HG02623 (cell line): ENCODE measurements at regions not wholly inside any gene's neighbourhood (a gene's known extent, or its start where the extent isn't known, plus 50 kb on each side); places are given as distances from the start of the nearest gene placed in this dataset.
"Not testable (repeated sequence)": the region's sequence is repeated elsewhere in the genome, so short reads cannot be mapped to it uniquely, and the experiment has no call there.

Experiments used
- ATAC-seq: cut with Tn5 transposase; IDR thresholded peaks from one replicate; pipeline ENCODE4 v1.9.1; 2021; ENCODE audit warnings: moderate library complexity; ENCODE audit not compliant: unreplicated experiment

DNA sequence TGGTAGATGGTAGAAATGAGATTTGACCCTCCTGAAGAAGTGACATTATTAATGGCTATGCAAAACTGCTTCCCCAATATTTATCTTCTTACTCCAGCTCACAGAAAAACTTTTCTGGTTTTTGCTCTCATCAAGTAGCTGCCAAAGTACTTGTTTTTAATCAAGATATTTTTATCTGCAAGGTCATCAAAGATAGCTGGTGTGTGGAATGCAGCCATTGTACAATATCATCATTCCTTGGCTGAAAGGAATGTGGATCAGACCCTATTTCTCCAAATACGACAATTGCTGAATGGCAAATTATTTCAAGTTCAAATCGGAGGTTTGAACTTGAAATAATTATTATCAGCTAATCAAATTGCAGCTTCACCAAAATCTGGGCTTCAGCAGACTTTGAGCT, 126.9 kb upstream of the SLC7A14 start:
- ATAC-seq = no peak

DNA sequence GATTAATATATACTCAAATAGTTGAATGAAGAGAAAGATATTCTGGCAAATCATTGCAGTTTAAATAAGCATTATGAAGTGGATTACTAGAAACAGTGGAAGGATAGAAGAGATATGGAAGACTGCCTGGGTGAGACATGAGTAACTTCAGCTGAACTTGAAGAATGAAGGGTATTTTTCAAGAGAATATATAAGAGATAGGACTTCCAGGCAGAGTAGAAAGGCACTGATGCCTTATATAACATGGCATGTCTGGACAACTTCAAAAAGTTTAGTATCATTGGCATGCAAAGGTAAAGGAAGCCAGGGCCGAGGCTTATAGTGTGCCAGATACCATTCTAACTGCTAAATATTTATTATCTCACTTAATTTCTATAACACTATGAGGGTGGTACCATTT, 126.5 kb upstream of the SLC7A14 start:
- no peak for ATAC-seq

DNA sequence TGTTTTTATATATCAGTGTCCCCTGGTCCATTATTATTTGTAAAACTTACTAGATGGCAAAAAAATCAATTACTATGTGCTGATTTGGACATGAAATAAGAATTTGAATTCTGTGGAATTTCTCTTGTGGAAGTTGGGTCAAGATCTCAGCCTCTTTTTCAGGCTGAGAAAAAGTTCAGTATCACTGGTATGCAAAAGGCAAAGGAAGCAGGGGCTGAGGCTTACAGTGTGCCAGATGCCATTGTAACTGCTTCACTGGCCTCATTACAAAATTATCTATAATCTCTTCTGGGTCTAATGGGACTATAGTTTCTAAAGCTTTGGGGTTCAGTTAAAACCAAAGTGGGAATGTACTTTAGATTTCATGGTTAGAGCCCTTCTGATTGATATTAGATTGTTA, 125.9 kb upstream of the SLC7A14 start:
- ATAC-seq = no peak

DNA sequence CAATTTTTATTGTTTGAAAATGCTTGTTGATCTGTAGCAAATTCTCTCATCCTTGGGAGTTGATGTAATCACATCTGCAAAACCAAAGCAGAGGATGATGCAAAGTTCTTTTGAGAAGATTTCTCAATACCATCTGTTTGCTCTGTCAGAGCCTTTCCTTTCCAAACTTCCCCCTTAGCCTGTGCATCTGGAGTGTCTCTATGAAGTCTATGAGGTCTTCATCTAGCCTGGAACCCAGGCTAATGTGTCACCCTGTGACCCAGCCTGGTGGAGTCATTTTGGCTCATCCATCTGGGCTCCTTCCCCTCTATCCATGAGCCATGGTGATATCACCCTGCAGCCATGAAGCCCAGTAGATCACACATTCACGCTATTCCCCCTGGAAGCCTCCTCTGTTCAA, 123.2 kb upstream of the SLC7A14 start:
- no peak for ATAC-seq

DNA sequence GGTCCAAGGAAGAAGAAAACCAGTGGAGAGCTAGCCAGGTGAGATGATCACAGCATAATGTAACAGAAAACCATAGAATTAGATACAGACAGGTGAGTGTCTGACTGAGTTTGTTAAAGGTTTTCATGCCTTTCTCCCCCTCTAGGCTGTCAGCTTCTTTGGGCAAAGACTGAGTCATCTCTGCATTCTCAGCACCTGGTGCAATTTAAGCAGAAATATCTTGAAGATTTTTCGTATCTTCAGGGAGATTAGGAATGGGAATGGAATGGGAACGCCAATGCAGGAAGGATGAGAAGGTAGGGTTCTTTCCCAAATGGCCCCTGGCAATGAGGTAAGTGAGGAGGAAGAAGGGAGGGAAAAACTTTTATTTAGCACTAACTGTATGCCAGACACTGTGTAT, 122.0 kb upstream of the SLC7A14 start:
- ATAC-seq = no peak

DNA sequence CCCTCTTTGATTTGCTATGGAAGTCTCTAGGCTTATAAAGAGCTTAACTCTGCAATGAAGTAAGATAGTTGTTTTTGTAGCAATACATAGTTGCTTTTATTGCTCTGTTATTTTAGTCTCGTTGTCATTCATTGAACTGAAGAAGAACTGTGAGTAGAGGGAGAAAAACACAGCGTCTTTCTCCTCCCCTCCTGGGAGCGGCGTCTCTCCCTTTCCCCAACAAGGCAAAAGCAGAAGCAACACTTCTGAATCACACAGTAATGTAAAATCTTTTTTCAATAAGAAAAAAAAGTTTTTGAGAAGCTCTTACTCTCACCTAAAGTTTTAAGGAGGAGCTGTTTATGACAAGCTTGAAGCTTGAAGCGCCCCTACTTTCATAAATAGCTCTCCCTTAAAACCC, 119.3 kb upstream of the SLC7A14 start:
- no peak for ATAC-seq

DNA sequence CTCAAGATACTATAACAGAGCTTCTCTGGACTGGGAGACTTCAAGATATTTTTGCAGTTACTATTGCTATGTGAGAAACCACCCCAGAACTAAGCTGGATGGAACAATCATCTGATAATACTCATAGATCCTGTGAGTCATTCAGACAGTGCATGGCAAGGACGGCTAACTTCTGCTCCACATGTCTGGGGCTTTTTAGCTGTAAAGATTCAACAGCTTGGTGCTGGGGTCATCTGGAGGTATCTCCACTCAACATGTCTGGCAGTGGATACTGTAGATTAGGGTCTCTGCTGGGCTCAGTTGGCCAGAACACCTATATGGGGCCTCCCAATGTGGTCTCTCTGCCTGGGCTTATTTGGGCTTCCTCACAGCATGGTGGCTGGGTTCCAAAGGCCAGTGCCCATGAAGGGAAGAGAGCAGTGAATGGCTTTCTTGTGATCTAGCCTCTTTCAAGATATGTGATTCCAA, 117.3 kb upstream of the SLC7A14 start:
- ATAC-seq = no peak

DNA sequence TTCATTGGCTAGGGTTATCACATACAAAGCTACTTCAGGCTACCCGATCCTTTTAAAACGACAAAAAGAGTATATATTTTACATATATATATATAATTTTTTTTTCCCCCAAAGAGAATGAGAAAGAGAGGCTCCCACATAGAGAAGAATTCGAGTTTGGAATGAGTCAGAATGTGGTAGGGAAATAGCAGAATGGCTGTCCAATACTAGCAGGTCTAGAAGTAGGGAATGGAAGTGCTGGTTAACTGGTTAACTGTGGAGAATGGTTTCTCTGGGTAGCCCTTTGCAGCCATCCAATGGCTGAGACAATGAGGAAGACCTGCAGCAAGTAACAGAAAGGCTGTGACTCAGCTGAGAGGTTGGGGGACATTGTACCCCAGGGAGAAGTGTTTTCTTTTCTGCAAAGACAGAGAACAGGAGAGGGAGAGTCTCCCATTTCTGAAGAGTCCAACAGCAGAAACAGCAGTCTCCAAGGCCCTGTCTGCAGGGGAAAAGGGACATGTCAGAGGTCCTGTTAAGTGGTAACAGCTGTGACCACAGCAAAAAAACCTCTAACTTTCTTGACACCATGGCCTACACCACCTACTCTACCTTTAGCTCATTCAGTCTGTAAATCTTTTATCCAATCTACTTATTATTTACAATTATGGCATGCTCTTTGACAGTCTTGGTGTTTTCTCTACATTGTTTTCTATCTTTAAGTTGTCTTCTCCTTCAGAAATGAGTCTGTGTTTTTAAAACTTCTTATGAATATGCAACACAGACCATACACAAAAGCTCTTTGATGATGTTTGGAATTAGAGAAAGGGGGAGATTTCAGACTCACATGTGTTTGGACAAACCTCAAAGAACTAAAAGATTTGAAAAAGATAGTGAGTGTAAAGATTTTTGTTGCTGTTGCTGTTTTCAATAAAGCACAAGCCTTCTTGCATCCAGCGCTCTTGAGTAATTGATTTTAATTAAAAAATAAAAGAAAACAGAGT, 116.1 kb upstream of the SLC7A14 start:
- ATAC-seq = no peak

DNA sequence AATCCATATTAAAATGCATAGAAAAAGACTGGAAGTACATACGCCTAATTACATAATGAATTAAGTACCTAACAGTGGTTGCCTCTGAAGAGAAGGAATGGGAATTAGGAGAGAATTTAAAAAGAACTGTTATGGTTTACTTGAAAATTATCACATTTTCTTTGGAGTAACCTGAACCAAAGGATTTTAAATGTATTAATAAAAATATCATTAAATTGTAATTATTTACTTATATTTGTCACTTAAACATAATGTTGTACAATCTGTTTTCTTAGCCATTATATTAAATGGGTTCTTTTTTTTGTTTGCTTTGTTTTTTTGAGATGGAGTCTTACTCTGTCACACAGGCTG, 114.2 kb upstream of the SLC7A14 start:
- no peak for ATAC-seq

DNA sequence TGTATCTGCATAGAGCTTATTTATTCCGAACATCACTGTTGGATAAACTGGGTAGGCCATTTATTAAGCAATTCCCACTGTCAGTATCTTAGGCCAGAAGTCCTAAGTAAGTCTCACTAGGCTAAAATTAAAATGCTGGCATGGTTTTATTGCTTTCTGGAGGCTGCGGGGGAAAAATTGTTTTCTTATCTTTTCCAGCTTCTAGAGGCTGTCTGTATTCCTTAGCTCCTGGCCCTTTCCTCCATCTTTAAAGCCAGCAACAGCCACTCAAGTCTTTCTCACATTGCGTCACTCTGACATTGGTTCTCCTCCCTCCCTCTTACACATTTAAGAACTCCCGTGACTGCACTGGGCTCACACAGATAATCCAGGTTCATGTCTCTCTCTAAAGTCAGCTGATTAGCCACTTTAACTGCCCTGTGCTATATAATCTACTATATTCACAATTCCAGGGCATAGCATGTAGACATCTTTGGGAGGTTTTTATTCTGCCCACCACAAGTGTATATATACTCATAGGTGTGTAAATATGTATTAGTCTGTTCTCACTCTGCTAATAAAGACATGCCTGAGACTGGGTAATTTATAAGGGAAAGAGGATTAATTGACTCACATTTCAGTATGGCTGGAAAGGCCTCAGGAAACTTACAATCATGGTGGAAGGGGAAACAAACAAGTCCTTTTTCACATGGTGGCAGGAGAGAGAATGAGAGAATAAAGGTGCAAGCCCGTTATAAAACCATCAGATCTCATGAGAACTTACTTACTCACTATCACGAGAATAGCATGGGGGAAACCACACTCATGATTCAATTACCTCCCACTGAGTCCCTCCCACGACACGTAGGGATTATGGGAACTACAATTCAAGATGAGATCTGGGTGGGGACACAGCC, 113.5 kb upstream of the SLC7A14 start:
- ATAC-seq = no peak

DNA sequence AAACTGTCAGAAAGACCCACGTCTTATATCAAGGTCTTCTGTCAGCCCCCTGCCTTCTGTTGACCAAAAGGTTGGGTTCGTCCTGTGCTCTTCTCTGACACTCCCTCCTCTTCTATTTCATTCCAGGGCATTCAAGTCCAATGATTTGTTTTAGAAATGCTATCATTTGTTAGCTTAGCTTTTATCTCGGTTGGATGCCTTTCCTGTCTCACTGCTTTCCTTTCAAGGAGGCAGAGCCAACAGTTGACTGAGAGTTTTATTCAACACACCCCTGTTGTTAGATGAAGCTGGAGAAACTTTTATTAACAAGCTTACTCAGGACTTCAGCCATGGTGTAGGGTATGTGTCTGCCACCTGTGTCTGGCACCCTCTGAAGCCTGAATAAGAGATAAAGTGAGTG, 112.0 kb upstream of the SLC7A14 start:
- no peak for ATAC-seq

DNA sequence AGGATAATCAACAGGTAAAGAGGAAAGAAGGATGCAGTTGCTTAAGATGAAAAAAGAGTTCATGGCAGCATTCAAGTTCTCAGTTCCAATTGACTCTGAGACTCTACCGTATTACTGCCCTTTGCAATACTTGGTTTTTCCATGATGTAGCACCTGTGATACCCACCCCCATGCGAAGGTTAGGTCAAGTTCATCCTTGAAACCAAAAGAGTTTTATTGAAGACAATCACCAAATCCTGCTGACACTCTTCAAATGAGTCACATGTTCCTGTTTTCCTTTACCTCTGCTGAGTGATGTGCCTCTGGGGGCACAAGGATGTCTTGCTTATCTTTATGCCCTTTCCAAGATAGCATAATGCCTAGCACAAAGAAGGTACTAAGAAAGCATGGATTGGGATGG, 111.3 kb upstream of the SLC7A14 start:
- ATAC-seq = no peak

DNA sequence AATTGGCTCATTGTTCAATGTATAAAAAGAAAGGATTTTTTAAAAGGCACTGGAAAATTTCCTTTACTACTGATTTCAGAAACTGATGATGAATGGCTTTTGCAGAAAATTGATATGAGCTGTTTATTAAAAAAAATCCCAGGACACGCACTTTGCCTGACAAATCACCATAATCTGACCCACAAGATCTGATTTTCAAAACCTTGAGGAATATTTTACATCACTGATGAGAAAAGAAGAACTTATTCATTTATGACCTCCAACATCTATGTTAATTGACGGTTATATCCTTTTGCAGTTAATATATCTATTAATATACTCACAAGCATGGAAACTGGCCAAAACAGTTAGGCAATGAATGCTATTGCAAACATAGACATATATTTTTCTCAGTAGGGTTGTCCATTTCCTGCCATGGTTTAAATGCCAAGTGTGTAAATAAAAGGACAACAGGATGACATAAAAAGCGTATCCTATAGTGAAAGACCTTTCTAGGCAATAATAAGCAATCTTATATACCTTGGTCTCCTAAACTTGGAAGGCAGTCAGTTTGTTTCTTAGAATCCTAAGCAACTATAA, 109.7 kb upstream of the SLC7A14 start:
- ATAC-seq = no peak

DNA sequence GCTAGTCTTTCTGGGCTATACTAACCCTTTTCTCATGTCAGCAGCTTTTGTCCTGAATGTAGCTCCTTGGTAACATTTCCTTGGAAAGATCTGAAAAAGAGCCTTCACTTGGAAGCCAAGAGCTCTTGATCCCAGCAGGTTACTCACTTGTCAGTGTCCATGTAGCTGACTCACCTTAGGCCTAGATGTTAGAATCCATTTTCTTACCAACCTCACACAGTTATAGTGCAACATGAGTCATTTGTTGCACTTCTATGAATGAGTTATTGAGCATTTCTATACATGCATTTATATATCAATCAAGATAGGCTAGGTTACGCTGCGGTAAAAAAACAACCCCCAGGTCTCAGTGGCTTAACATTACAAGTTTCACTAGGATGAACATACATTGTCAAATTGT, 106.8 kb upstream of the SLC7A14 start:
- ATAC-seq = no peak

DNA sequence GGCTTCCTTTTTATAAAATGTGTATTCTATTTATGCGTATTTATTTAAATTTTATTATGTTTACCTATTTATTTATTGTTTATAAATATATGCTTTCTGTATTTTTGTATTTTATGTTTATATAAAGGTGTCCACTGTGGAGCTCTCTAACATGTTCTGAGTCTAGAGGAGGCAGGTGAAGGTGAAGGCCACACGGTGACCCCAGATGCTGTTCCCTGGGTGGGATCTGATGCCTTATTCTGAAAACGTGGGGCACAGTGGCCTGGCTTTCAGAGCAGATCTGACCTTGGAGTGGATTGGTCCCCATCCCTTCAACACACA, 104.7 kb upstream of the SLC7A14 start:
- ATAC-seq = no peak

DNA sequence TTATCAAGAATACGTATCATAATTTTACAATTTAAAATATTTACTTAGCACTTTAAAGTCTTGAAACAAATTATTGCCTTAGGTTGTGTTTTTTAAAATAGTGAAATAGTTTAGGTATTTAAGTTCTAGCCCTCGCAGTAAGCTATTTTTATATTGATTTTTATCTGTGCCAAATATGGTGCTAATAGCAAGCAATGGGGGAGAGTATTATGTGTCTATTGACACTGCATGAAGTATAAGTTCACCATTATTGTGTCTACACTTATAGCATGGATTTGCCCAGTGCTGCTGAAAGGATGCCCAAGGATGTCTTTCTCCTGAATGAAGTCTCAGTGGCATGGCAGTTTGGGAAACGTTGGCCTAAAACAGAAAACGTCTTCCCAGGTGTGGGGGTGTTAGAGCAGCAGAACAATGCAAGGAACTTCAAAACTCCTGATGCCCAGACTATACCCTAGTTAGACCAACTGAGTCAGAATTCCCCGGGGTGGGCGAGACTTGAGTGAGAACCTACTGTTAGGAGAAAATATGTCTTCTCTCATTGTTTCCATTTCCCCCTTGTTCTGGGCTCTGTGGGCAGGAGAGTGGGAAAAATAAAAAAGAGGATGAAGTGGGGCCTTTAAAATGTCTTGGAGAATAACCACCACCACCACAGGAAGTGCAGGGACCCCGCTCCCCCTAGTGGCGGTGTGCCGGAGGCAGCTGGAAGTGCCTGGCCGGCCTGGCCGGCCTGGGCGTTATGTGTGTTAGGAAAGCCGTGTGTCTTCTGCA, 104.2 kb upstream of the SLC7A14 start:
- ATAC-seq = no peak

DNA sequence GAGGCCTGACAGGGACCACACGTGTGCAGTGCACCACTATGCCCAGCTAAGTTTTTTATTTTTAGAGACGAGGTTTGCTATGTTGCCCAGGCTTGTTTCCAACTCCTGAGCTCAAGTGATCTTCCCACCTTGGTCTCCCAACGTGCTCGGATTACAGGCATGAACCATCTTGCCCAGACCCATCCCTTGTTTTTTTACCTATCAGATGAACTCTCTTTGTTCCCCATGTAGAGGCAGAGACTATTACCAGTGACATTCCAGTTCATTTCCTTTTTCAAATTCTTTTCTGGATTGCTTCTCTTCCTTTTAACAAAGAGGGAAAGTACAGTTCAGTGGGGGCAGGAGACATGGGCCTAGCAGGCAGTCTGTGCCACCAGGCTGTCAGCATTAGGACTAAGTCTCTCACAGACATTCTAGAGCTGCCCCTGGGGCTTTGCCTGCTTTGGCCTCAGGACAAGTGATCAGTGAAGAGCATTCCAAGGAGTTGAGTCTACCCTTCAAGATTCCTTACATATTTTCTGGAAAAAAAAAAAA, 103.5 kb upstream of the SLC7A14 start:
- no peak for ATAC-seq

DNA sequence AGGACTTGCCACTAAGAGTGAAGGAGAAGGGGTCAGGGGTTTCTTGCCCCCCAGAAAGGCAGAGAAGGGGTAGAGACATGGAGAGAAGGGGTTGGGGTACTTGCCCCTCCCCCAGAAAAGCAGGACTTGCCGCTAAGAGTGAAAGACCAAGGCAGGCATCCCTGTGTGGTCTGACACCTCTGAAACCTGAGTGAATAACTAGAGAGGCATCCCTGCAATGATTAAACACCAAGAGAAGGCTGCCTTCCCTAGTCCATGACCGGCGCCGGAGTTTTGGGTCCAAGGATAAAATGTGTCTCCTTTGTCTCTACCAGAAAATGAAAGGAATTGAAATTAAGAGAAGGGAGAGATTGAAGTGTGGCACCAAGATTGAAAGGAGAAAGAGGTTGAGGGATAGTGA, 102.3 kb upstream of the SLC7A14 start:
- not testable (repeated sequence) for ATAC-seq

DNA sequence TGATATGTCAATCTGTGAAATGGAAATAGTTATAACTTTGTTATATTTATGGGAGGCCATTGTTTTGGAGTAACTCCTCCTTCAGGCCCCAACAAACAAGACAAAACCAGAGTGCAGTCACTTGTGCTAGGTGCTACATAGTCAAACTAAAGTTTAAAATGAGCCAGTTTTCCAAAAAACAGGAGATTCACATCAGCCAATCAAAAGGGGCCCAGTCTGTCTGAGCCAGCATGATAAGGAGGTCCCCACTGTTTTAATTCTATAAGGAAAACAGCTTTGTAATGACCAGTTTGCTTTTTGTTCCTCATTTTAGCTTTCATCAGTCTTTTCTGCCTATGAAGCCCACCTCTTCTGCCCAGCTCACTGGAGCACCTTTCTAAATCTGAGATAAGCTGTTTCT, 94.7 kb upstream of the SLC7A14 start:
- no peak for ATAC-seq

DNA sequence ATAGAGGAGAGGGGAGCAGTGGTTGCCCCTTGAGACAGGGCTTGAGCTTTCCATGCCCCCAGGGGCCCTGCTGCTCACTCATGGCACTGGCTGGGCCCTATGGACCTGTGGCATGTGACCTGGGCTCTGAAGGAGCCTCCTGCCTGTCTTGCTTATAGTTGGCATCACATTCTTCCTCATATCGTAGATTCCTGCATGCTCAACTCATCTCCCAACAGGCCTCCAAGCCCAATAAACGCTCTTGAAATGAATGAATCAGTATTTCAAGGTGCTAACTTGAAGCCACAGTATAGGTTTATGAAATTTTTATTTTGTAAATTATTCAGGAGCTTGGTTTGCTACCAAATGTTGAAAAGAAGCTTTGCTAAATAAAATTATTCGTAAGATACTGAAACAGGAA, 93.3 kb upstream of the SLC7A14 start:
- ATAC-seq = no peak

DNA sequence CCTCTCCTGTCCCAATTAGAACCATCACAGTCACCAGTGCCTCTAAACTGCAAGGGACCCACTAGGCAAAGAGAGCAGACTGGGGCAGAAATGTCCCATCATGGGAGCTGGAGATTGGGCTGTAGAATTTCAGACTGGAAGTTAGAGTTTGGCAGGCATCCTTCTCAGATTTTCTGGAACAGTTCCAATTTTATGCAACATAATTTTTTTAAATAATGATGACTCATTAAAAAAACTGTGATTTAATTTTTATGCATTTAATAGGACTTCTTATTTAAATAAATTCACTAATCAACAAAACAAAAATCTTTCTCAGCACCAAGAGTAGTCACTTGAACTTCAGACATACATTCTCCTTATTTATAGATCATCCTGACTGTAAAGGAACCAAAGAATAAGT, 84.6 kb upstream of the SLC7A14 start:
- no peak for ATAC-seq
